ACHN (cell line): ENCODE measurements at regions not wholly inside any gene's neighbourhood (a gene's known extent, or its start where the extent isn't known, plus 50 kb on each side); places are given as distances from the start of the nearest gene placed in this dataset.
A peak's percentile ranks its signal among the peaks of the same experiment; 100 is the strongest.
"Not testable (repeated sequence)": the region's sequence is repeated elsewhere in the genome, so short reads cannot be mapped to it uniquely, and the experiment has no call there.

Experiments
- DNase-seq: peaks from one replicate; pipeline ENCODE4 v3.0.0-alpha.2; 2015
- in situ Hi-C: cut with HindIII; loops from 2 replicates; pipeline ENCODE4 v1.10.0; 2017; ENCODE audit warnings: low sequenced_read_pairs, low pct_ligation_motif_present, low pct_unique_long_range_greater_than_20kb

DNA sequence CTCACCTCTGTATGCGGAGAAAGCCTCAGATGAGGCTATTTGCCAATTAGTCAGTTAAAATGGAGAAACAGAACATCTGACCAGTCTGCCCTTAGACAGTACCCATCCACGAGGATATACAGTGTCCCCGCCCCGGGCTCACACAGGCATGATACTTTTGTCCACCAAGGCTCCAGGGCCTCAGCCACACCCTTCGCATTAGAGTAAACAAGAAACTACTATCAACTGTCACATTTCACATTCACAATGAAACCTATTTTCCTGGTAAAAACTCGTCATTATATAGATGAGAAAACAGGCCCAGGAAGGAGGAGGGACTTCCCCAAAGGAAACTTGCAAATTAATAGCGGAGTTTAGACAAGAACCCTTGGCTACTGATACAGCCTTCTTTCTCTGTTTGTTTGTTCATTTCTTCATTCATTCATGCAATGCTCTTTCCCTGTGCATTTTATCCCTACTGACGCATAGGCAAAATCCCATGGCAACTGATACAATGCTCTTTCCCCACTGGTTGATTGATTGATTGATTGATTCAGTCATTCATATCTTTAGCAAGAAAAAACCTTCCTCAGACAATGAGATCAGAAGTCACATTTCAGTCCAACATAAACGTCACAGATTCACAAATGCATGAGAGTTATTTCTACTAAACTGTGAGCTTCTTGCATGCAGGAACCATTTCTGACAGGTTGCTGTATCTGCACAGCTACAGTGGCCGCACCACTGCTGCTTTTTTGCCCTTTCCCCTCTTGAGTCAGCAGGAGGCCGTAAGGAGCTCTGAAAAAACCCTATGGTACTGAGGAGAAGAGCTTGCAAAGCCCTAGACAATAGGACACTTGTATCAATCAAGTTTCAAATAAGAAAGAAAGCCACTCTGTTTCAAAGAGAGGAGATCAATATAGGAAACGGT is 777.1 kb downstream of the RNF144A start:
- no peak for DNase-seq

DNA sequence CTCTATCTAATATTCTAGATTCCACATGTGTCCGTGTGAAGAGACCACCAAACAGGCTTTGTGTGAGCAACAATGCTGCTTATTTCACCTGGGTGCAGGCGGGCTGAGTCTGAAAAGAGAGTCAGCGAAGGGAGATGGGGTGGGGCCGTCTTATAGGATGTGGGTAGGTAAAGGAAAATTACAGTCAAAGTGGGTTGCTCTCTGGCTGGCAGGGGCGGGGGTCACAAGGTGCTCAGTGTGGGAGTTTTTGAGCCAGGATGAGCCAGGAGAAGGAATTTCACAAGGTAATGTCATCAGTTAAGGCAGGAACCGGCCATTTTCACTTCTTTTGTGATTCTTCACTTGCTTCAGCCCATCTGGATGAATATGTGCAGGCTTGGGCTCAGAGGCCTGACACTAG is 779.3 kb downstream of the RNF144A start:
- DNase-seq, in situ Hi-C loops: not testable (repeated sequence)

More for the DNA sequence above, 777.1 kb downstream of the RNF144A start:
- in situ Hi-C loops, result no loop called here

DNA sequence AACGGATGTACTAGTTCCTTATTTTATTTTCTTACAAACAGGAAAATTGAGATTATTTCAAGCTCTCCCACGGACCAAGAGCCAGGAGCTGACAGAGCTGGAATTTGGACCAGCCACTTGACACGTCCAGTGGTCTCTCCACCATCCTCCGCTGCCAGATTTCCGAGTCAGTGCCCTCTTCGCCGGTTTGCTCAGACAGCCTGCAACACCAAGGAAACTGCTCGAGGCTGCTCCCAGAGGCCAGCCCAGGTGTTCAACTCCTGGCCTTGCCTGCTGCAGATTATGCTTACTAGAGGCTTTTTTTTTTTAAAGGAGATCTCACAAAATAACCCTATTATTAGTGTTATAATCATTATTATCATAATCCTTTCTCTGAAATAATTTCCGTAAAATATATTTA is 779.8 kb downstream of the RNF144A start:
- in situ Hi-C loops, result no loop called here
- DNase-seq, result no peak

DNA sequence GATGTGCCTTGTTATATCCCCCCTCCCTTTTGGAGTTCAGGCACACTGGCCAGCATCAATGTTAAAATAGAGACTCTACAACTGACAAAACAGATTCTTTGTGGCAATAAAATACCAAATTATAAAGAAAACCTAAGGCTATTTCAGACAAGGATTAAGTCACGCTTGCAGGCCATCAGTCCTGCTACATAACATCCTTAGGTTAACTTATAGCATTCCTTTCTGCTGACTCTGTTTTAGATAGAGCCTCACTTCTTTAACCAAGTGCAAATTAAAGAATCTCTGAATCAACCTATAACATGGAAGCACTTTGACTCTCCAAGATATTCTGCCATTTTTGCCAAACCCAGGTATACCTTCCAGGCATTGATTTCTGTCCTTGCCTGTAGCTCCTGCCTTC is 784.6 kb downstream of the RNF144A start:
- in situ Hi-C loops, result no loop called here
- DNase-seq, result no peak

DNA sequence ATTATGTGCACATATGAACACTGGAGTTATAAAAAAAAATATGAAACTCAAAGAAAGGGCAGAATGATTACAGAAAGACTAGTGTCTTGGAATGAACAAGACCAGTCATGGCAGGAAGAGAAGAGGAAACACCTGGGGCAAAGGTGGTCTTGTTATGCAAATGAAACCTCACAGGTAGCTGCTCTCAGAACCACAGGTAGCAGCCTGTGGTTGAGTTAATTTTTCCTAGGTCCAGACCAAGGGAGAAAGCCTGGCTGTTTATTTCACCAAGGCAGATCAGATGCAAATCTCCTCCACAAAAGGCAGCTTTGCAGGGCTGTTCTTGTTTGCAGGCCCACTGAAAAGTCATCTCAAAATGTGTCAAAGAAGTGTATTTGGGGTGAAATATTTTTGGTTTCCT is 785.8 kb downstream of the RNF144A start:
- in situ Hi-C loops, result no loop called here
- DNase-seq, result no peak

DNA sequence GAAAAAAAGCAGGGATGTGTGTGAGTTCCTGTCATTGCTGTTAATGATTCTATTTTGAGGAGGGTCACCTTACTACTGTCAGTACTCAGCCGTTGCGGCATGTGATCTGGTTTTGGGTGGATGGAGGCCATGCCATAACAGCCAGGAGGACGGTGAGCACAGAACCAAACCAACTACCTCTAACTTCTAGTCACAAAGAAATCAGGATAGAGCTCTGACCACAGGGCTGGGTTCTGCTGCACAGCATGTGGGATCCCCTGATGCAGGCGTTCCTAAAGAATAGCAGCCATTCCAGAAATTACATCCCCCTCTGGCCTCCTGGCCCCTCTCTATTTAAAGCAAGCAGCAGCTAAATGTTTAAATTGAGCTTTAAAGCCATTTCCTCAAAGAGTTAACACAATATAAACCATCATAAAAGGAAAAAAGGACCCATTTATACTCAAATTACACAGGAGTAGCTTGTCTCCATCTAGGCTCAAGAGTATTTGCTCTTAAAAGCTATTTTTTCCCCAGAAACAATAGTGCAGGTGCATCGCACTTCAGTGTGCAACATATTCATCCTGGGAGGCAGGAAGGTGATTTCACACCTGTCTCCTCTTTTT is 786.4 kb downstream of the RNF144A start:
- DNase-seq, result no peak
- in situ Hi-C loops, result no loop called here

DNA sequence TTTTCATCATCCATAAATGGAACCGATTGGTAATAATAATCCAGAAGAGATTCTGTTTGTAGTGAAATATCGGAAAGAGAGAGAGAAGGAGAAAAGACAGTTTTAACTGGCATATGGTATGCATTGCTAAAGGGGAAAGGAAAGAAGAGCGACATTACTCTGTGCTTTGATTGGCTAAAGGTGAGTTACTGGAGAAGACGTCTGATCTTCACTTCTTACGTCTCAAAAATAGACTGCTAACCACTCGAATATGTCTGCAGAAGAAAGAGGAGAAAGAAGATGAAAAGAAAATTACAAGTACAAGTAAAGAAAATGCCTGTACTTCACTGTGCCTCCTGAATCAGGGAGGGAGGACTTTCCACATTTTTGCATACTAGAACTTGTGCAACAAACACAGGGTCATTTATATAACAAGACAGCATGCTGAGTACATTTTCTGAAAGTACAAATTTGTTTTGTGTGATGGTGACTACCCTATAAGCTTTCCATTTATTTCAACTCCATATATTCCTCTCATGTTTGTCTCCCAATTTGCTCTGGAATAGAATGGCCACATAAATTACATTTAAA is 787.2 kb downstream of the RNF144A start:
- in situ Hi-C loops, result no loop called here
- no peak for DNase-seq

DNA sequence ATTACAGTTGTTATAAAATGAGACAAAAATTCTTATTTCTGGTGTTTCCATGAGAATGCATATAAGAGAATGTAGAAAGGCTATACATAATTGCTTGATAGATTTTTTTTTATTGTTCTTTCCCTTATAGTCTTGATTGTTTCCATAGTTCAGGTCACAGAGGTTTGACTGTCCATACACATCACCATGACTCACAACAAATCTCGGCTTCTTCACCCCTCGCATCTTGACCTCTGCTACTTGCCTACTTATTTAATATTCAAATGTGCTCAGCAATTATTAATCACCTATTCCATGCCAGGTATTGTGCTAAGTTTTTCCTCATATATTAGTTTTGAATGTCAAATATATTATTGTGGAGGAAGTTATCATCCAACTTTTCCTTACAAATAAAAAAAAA is 789.6 kb downstream of the RNF144A start:
- no peak for DNase-seq
- in situ Hi-C loops, result no loop called here

DNA sequence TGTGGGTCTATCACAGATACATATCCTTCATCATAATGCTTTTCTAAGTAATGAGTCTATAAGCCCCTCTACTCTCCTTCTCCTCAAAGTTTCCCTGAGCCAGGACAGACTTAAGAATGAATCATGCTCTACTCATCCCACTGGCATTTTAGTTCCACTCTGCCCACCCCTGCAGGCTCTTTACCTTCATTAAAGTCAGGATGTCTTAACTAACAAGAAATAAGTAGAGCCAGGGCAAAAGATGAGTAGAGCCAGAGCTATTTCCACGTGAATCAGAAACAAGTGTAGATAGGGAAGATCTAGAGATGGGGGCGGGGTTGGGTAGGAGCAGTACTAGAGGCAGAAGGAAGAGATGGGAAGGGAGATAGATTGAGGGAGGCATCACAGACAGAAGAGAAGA is 790.5 kb downstream of the RNF144A start:
- peak; percentile 32 for DNase-seq
- in situ Hi-C loops, result no loop called here

DNA sequence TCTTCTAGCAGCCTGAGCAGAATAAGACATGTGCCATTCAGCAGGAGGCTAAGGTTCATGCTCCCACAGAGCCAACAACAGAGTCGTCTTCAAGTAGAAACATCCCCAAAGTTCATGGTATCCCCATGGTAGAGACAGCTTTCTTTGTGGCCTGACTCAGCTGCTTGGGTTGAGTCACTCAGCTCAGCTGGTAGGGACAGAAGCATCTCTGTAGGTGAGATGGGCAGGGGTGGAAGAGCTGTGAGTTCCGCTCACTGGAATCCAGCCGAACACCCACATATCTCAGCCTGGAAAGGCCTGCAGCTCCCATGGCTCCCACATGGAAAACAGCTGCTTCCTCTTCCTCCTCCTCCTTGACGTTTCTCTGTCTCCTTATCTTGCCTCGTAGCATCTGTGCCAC is 792.7 kb downstream of the RNF144A start:
- no peak for DNase-seq
- in situ Hi-C loops, result no loop called here

DNA sequence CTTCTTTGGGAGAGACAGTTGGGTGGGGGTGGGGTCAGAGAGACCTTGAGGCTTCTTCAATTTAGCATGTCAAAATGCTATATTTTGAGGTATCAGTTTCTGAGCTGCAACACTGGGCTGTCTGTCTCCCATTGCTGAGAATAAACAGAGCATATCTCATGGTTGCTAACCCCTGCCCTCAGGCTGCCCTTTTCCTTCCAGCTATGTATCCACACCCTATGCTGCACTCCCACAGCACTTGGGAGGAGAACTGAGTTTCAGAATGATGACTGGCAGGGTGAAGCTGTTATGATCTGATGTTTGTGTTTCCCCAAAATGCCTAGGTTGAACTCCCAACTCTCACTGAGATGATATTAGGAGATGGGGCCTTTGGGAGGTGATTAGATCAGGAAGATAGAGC is 794.0 kb downstream of the RNF144A start:
- in situ Hi-C loops, result no loop called here
- no peak for DNase-seq

DNA sequence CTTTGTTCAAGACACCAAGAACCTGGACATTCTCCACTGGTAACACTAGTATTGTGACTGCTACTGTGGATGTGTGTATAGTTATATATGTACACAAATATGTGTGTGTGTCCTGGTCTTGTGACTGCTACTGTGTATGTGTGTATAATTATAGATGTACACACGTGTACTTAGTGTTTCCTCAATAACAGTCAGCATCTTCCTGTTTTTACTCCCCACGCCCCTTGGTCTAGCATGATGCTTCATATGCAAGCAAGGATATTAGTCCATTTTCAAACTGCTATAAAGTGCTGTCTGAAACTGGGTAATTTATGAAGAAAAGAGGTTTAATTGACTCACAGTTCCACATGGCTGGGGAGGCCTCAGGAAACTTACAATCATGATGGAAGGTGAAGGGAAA is 802.7 kb downstream of the RNF144A start:
- DNase-seq, result no peak
- in situ Hi-C loops, result no loop called here

DNA sequence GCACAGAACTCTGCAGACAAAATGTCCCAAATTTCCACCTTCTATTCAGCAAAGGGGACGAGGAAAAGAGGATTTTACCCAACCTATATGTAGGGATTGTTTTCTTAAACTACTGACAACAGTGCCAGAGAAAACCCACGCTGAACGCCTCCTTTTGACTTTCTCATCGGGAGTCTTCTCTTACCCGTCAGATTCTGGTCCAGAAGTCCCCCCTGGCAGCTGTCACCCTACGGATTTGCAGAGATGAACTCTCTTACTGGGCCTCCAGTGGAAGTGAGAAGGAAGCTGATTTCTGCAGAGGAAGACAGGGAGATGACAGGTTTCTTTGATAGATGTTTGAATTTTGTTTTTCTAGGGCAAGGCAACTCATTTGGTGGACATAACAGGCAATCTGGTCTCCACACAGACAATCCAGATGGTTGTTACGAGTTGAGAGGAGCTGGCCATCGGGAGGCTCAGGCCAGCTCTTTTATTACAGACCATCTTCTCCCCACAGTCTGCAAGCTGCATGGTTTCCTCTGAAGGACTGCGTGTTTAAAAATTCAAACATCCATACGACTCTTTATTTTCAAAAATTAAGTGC is 804.3 kb downstream of the RNF144A start:
- no peak for DNase-seq
- in situ Hi-C loops, result no loop called here

DNA sequence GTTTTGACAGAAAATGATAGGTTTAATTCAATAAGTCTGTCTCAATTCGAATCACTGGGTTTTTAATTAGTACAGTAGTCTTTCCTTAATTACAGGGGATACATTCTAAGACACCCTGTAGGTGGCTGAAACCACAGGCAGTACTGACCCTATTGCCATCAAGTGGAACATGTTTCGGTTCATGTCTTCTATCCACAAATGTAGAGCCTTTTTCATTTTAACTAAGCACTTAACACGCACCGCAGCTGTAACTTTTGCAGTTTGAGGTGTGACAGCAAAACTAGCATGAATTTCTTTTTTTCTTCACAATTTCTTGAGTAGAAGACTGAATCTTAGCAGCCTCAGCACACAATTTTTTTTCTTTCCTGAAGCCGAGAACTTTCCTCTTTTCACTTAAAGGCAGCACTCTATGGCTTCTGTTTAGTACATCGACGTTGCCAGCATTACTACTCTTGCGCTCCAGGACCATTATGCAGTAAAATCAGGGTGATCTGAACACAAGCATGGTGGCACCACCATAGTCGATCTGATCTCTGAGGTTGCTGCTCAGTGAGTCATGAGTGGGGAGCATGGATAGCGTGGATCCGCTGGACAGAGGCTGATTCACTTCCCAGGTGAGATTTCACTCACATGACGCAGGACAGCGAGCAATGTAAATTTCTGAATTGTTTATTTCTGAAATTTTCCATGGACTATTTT is 805.1 kb downstream of the RNF144A start:
- no peak for DNase-seq
- in situ Hi-C loops, result no loop called here

DNA sequence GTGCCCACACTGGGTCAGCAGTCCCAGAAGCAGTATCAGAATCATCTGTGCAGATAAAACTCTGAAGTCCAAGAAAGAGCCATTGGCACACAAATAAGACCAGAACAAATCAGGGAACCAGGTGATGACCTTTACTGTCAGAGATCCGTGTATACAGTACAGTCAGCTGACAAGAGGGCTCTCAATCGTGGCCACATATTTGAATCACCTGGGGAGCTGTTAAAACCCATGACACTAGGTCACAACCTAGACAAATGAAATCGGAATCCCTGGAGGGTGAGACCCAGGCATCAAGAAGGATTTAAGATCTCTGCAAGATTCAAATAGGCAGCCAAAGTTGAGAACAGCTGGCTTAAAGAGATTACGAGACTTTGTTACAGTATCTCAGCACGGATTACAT is 807.1 kb downstream of the RNF144A start:
- no peak for DNase-seq
- in situ Hi-C loops, result no loop called here

DNA sequence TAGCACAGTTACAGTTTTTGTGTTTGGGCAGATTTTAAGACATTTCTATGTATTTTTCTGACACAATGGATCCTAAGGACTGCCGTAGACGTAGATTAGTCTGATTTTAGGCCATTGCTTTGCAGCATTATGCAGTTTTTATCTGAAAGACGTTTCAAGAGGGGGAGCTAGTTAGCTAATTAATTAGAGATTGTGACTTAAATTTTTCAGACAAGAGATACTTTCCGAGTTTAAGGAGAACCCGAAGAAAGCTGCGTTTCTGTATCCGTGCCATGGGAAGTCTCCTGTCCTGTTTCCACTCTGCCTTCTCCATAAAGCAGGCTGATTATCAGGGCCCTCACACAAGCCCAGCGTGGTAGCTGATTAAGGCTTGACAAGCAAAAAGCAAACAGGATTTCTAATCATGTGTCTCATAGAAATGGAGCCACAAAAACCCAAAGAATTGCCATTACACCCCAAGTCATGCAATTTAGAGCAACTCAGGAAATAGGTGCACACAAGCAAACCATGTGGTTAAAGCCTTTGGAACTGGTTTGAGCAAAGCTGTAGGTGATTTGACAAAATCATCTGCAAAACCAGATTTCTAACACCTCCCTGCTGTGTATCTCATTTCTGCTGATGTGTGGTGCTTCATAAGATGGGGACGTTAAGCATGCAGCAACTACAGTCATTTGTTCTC is 808.1 kb downstream of the RNF144A start:
- in situ Hi-C loops, result no loop called here
- DNase-seq, result no peak

DNA sequence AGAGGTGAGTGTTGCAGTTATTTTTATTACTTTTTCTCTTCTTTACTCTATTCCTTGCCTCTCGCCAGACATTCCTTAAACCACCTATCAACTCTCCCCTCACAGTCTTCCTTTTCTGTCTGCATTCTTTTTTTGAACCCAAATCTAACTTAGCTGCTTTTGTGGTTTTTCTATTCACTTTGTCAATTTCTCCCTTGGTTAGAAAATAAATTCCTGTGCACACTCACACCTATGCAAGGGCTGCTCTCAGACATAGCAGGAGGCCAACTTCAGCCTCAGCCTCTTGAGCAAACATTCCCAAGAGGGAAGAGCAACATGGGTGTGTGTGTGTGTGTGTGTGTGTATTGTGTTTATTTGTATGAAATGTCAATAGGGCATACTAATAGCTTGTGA is 808.6 kb downstream of the RNF144A start:
- DNase-seq, result no peak
- in situ Hi-C loops, result no loop called here

DNA sequence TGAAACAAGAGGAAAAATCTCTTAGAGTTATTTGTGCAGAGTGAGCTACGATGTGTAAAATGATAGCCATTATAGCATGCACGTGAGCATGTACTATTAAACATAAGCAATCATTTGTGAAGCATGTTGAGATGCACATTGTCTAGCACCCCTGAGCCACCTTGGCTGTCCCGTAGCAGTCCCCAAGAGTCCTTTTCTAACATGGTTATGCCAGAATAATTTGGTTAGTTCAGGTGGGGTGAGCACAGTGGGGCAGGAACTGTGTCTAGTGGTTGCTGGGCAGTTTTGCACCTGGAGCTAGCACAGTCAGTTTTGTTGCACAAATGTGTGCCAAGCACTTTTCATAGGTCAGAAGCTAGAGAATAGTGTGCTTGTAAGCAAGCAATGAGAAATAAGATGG is 809.8 kb downstream of the RNF144A start:
- DNase-seq, result no peak
- in situ Hi-C loops, result no loop called here
